HL-60 (cell line): ENCODE measurements at regions not wholly inside any gene's neighbourhood (a gene's known extent, or its start where the extent isn't known, plus 50 kb on each side); places are given as distances from the start of the nearest gene placed in this dataset.

Source experiments
- DNase-seq, 2 experiments: peaks; one replicate each; pipeline ENCODE4 v3.0.0-alpha.2; 2010 to 2020; ENCODE audit warnings: low read depth in 1 of 2, low spot score in 1 of 2
- H3K27ac ChIP-seq: fragments of 250-450 bp; sonication (Bioruptor Pico); replicated peaks from 2 replicates; pipeline ENCODE4 v1.5.1; 2020; ENCODE audit warnings: mild to moderate bottlenecking, moderate library complexity
- H3K27me3 ChIP-seq: fragments of 250-450 bp; sonication (Bioruptor Pico); 2 replicates; pipeline ENCODE4 v1.5.1; 2021; ENCODE audit warnings: mild to moderate bottlenecking, moderate library complexity; ENCODE audit not compliant: insufficient read depth, poor library complexity, severe bottlenecking
- H3K4me3 ChIP-seq: replicated peaks from 2 replicates; pipeline ENCODE4 v1.5.1; 2011; ENCODE audit warnings: mild to moderate bottlenecking, control low read depth, low read length; ENCODE audit not compliant: insufficient read depth
- CTCF ChIP-seq: IDR thresholded peaks from one replicate; pipeline ENCODE4 v1.5.1; 2011; ENCODE audit warnings: low read length, control low read depth, inconsistent platforms; ENCODE audit not compliant: insufficient read depth
- GABPA ChIP-seq: IDR thresholded peaks from 2 replicates; pipeline ENCODE4 v1.6.1; 2012; ENCODE audit warnings: low read depth
- POLR2AphosphoS5 ChIP-seq: IDR thresholded peaks from 2 replicates; pipeline ENCODE4 v1.6.1; 2012; ENCODE audit warnings: low read depth
- REST ChIP-seq: IDR thresholded peaks from 2 replicates; pipeline ENCODE4 v1.6.1; 2012; ENCODE audit warnings: low read depth; ENCODE audit not compliant: insufficient replicate concordance
- SPI1 ChIP-seq: IDR thresholded peaks from 2 replicates; pipeline ENCODE4 v1.6.1; 2012; ENCODE audit warnings: low read depth, mild to moderate bottlenecking, borderline replicate concordance

- TF ChIP-seq CTCF (no peak), GABPA (no peak), REST (no peak), POLR2AphosphoS5 (no peak), SPI1 (no peak)
Measured at GRCh38 chr6:85033547-85033946, 269.1 kb upstream of the TBX18 start.

GRCh38 chr6:85026021-85026420 is 261.6 kb upstream of the TBX18 start:
- TF ChIP-seq POLR2AphosphoS5 (no peak), GABPA (no peak), CTCF (no peak), SPI1 (no peak), REST (no peak)
- no peak for DNase-seq
- Histone ChIP-seq H3K27me3 (no peaks in the 10 kb centered on the region), H3K4me3 (no peak overlapping the region), H3K27ac (no peak overlapping the region)

More at GRCh38 chr6:85033547-85033946, 269.1 kb upstream of the TBX18 start:
- Histone ChIP-seq H3K27ac (no peak overlapping the region), H3K27me3 (no peaks in the 10 kb centered on the region), H3K4me3 (no peak overlapping the region)
- no peak for DNase-seq

- Histone ChIP-seq H3K4me3 (no peak overlapping the region), H3K27ac (no peak overlapping the region), H3K27me3 (no peaks in the 10 kb centered on the region)
- no peak for DNase-seq
- TF ChIP-seq REST (no peak), POLR2AphosphoS5 (no peak), CTCF (no peak), GABPA (no peak), SPI1 (no peak)
Measured at GRCh38 chr6:85023721-85024120, 259.3 kb upstream of the TBX18 start.
